Chondrocyte (in vitro differentiated cells): ENCODE measurements at regions not wholly inside any gene's neighbourhood (a gene's known extent, or its start where the extent isn't known, plus 50 kb on each side); places are given as distances from the start of the nearest gene placed in this dataset.

Experiments
- DNase-seq: peaks from one replicate; pipeline ENCODE4 v3.0.0; 2021; ENCODE audit warnings: mixed read lengths, low spot score
- H3K27ac Mint-ChIP-seq: one replicate; pipeline ENCODE4 v1.8.0; 2021; ENCODE audit warnings: mild to moderate bottlenecking, moderate library complexity, mixed read lengths; ENCODE audit not compliant: unreplicated experiment
- H3K27me3 Mint-ChIP-seq: 2 replicates; pipeline ENCODE4 v1.8.0; 2021; ENCODE audit warnings: low read depth, mixed read lengths
- H3K36me3 Mint-ChIP-seq: 2 replicates; pipeline ENCODE4 v1.8.0; 2021; ENCODE audit warnings: low read depth, mixed read lengths
- H3K4me1 Mint-ChIP-seq: 2 replicates; pipeline ENCODE4 v1.8.0; 2021; ENCODE audit warnings: low read depth, mild to moderate bottlenecking, mixed read lengths
- H3K4me3 Mint-ChIP-seq: one replicate; pipeline ENCODE4 v1.8.0; 2021; ENCODE audit warnings: mild to moderate bottlenecking, moderate library complexity, mixed read lengths; ENCODE audit not compliant: unreplicated experiment
- H3K9me3 Mint-ChIP-seq: 2 replicates; pipeline ENCODE4 v1.8.0; 2021; ENCODE audit warnings: low read depth, mixed read lengths
- CTCF ChIP-seq: fragments of 200-600 bp; sonication (generic); IDR thresholded peaks from 2 replicates; pipeline ENCODE4 v1.5.0; 2021; ENCODE audit warnings: antibody characterized with exemption, mild to moderate bottlenecking, moderate library complexity

- no peak overlapping the region for H3K27ac Mint-ChIP-seq
- no peaks in the 10 kb centered on the region for H3K36me3 Mint-ChIP-seq
- H3K9me3 Mint-ChIP-seq = peaks cover 2% of the 10 kb centered on the region
- H3K4me3 Mint-ChIP-seq = no peak overlapping the region
- H3K27me3 Mint-ChIP-seq = no peaks in the 10 kb centered on the region
- peaks cover 21% of the 10 kb centered on the region for H3K4me1 Mint-ChIP-seq
- DNase-seq = peak; percentile 43
- no peak for TF ChIP-seq CTCF
These were observed 79.3 kb upstream of the COL5A1 start for GRCh38 chr9:134562146-134562849.

GRCh38 chr9:134563397-134563796 lies 78.2 kb upstream of the COL5A1 start:
- no peaks in the 10 kb centered on the region for H3K36me3 Mint-ChIP-seq
- H3K4me3 Mint-ChIP-seq = no peak overlapping the region
- H3K27me3 Mint-ChIP-seq = no peaks in the 10 kb centered on the region
- no peak for TF ChIP-seq CTCF
- peaks cover 5% of the 10 kb centered on the region for H3K9me3 Mint-ChIP-seq
- peak; percentile 4 for DNase-seq
- H3K27ac Mint-ChIP-seq = no peak overlapping the region
- H3K4me1 Mint-ChIP-seq = peaks cover 21% of the 10 kb centered on the region

- no peaks in the 10 kb centered on the region for H3K36me3 Mint-ChIP-seq
- no peak for DNase-seq
These were observed 77.0 kb upstream of the COL5A1 start for GRCh38 chr9:134564431-134565170.

GRCh38 chr9:134565316-134565915 lies 76.2 kb upstream of the COL5A1 start:
- DNase-seq = no peak
- no peak for TF ChIP-seq CTCF
- H3K4me1 Mint-ChIP-seq = peaks cover 31% of the 10 kb centered on the region
- peaks cover 5% of the 10 kb centered on the region for H3K9me3 Mint-ChIP-seq
- H3K27ac Mint-ChIP-seq = peak overlapping the region; percentile 90
- H3K36me3 Mint-ChIP-seq = no peaks in the 10 kb centered on the region
- H3K4me3 Mint-ChIP-seq = no peak overlapping the region
- H3K27me3 Mint-ChIP-seq = no peaks in the 10 kb centered on the region

More at GRCh38 chr9:134564431-134565170, 77.0 kb upstream of the COL5A1 start:
- TF ChIP-seq CTCF = no peak
- peaks cover 27% of the 10 kb centered on the region for H3K4me1 Mint-ChIP-seq
- peak overlapping the region; percentile 90 for H3K27ac Mint-ChIP-seq
- peaks cover 5% of the 10 kb centered on the region for H3K9me3 Mint-ChIP-seq
- no peaks in the 10 kb centered on the region for H3K27me3 Mint-ChIP-seq
- H3K4me3 Mint-ChIP-seq = no peak overlapping the region

GRCh38 chr9:134566196-134566847 lies 75.3 kb upstream of the COL5A1 start:
- no peak for TF ChIP-seq CTCF
- H3K27ac Mint-ChIP-seq = no peak overlapping the region
- no peaks in the 10 kb centered on the region for H3K36me3 Mint-ChIP-seq
- peaks cover 5% of the 10 kb centered on the region for H3K9me3 Mint-ChIP-seq
- peaks cover 41% of the 10 kb centered on the region for H3K4me1 Mint-ChIP-seq
- no peak for DNase-seq
- no peak overlapping the region for H3K4me3 Mint-ChIP-seq
- H3K27me3 Mint-ChIP-seq = no peaks in the 10 kb centered on the region
